GM23248 (cell line): ENCODE measurements at regions not wholly inside any gene's neighbourhood (a gene's known extent, or its start where the extent isn't known, plus 50 kb on each side); places are given as distances from the start of the nearest gene placed in this dataset.

ENCODE experiments used
- DNase-seq: peaks from one replicate; pipeline ENCODE4 v3.0.0-alpha.2; 2015
- H2AFZ ChIP-seq: fragments of 200-600 bp; sonication (generic); 2 replicates; pipeline ENCODE4 v1.6.1; 2016; ENCODE audit warnings: antibody characterized with exemption
- H3F3A ChIP-seq: fragments of 200-600 bp; sonication (generic); 2 replicates; pipeline ENCODE4 v1.6.1; 2016; ENCODE audit warnings: mild to moderate bottlenecking, antibody characterized with exemption, mixed run types; ENCODE audit not compliant: insufficient read depth
- H3K27ac ChIP-seq: fragments of 200-600 bp; sonication (generic); 2 replicates; pipeline ENCODE4 v1.5.1; 2016; ENCODE audit warnings: mild to moderate bottlenecking
- H3K27me3 ChIP-seq: fragments of 200-600 bp; sonication (generic); replicated peaks from 2 replicates; pipeline ENCODE4 v1.6.1; 2016; ENCODE audit warnings: mild to moderate bottlenecking; ENCODE audit not compliant: insufficient read depth
- H3K36me3 ChIP-seq: fragments of 200-600 bp; sonication (generic); 2 replicates; pipeline ENCODE4 v1.6.1; 2016; ENCODE audit warnings: low read depth, mild to moderate bottlenecking
- H3K4me1 ChIP-seq: fragments of 200-600 bp; sonication (generic); 2 replicates; pipeline ENCODE4 v1.6.1; 2016; ENCODE audit warnings: mild to moderate bottlenecking; ENCODE audit not compliant: insufficient read depth
- H3K4me2 ChIP-seq: fragments of 200-600 bp; sonication (generic); one replicate; pipeline ENCODE4 v1.6.1; 2016; ENCODE audit warnings: mild to moderate bottlenecking; ENCODE audit not compliant: unreplicated experiment
- H3K4me3 ChIP-seq: fragments of 200-600 bp; sonication (generic); 2 replicates; pipeline ENCODE4 v1.5.1; 2016; ENCODE audit warnings: mild to moderate bottlenecking
- H3K79me2 ChIP-seq: fragments of 200-600 bp; sonication (generic); 2 replicates; pipeline ENCODE4 v1.6.1; 2016; ENCODE audit warnings: mild to moderate bottlenecking; ENCODE audit not compliant: insufficient read depth
- H3K9ac ChIP-seq: fragments of 200-600 bp; sonication (generic); 2 replicates; pipeline ENCODE4 v1.6.1; 2016; ENCODE audit warnings: mild to moderate bottlenecking
- H3K9me2 ChIP-seq: fragments of 200-600 bp; sonication (generic); 2 replicates; pipeline ENCODE4 v1.6.1; 2016; ENCODE audit warnings: mixed run types, mild to moderate bottlenecking, moderate library complexity; ENCODE audit not compliant: insufficient read depth
- H3K9me3 ChIP-seq: fragments of 200-600 bp; sonication (generic); one replicate; pipeline ENCODE4 v1.6.1; 2017; ENCODE audit warnings: low read depth
- H4K20me1 ChIP-seq: fragments of 200-600 bp; sonication (generic); 2 replicates; pipeline ENCODE4 v1.6.0; 2016; ENCODE audit not compliant: insufficient read depth
- EZH2 ChIP-seq: fragments of 200-600 bp; sonication (generic); IDR thresholded peaks from 2 replicates; pipeline ENCODE4 v1.6.1; 2018; ENCODE audit warnings: antibody characterized with exemption, mild to moderate bottlenecking; ENCODE audit not compliant: insufficient read depth, poor library complexity, severe bottlenecking
- EZH2phosphoT487 ChIP-seq: fragments of 200-600 bp; sonication (generic); IDR thresholded peaks from 2 replicates; pipeline ENCODE4 v1.6.1; 2018; ENCODE audit warnings: antibody characterized with exemption, moderate library complexity, mild to moderate bottlenecking, low read depth; ENCODE audit not compliant: insufficient read depth
- WGBS, 2 experiments: methylation state at CpG; one replicate each; pipeline ENCODE4 v1.1.6; 2015 to 2017; ENCODE audit warnings: low lambda C conversion rate in 2 of 2, low coverage in 1 of 2; ENCODE audit errors: missing lambda C conversion rate in 2 of 2; 5-methylcytosine and 5-hydroxymethylcytosine counted together
- in situ Hi-C: fragments of 300-500 bp; cut with MboI; formaldehyde crosslinking; loops from 2 replicates; pipeline ENCODE4 v1.15.0; 2020

DNA sequence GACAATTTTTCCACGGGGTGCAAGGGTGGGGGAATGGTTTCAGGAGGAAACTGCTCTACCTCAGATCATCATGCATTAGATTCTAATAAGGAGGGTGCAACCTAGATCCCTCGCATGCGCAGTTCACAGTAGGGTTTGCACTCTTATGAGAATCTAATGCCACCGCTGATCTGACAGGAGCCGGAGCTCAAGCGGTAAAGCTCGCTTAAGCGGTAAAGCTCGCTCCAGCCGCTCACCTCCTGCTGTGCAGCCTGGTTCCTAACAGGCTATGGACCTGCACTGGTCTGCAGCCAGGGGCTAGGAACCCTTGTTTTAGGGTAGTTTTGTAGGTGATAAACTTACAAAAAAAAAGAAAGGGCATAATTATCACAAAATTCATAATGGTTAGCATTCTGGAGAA is 53.9 kb upstream of the RYR3 start:
- in situ Hi-C loops: no loop called here
- Histone ChIP-seq H3K36me3 (no peaks in the 10 kb centered on the region), H3K27me3 (peaks cover 19% of the 10 kb centered on the region), H3K4me3 (no peak overlapping the region), H4K20me1 (no peaks in the 10 kb centered on the region), H3K4me1 (no peaks in the 10 kb centered on the region), H3F3A (no peaks in the 10 kb centered on the region), H3K79me2 (no peaks in the 10 kb centered on the region), H3K9ac (no peak overlapping the region), H3K9me2 (no peaks in the 10 kb centered on the region), H2AFZ (no peak overlapping the region), H3K27ac (no peak overlapping the region), H3K4me2 (no peak overlapping the region), H3K9me3 (no peaks in the 10 kb centered on the region)
- no peak for DNase-seq
- TF ChIP-seq EZH2 (no peak), EZH2phosphoT487 (no peak)
- 79 to 83% methylated on average over 10 of the region's 10 CpGs for WGBS, 2 experiments

DNA sequence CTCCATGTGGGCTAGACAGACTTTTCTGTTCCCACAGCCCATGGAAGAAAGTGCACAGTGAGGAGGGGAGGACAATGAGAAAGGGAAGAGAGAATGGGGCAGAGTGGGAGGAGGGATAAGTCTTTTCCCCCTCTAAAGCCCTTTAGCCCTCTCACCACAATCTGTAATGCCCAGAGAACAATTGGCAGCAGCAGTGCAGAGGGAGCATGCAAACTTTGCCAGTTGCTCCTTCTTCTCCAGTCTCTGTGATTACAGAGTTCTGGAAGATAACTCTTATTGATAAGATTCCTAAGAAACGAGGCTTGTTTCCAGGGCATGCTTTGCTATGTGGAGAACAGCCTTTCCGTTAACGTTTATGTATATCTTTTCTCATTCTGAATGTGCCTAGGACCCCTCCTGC is 50.0 kb upstream of the FMN1 start:
- H2AFZ ChIP-seq: no peak overlapping the region
- no peak for TF ChIP-seq EZH2
- H3K4me1 ChIP-seq: peaks cover 20% of the 10 kb centered on the region
- H3K9me2 ChIP-seq: no peaks in the 10 kb centered on the region
- H3K4me3 ChIP-seq: no peak overlapping the region
- H4K20me1 ChIP-seq: no peaks in the 10 kb centered on the region
- H3K79me2 ChIP-seq: no peaks in the 10 kb centered on the region
- in situ Hi-C loops: loop anchor here (25.0 kb wide), 1 partner anchor 718 kb away; the partner anchor contains the start of gene CHRM5
- H3K27ac ChIP-seq: no peak overlapping the region
- DNase-seq: no peak
- H3K9me3 ChIP-seq: no peaks in the 10 kb centered on the region
- no peaks in the 10 kb centered on the region; the same call in 1 of the 2 replicates for H3K27me3 ChIP-seq
- H3F3A ChIP-seq: no peaks in the 10 kb centered on the region
- H3K4me2 ChIP-seq: no peak overlapping the region
- no peaks in the 10 kb centered on the region for H3K36me3 ChIP-seq
- 58 to 62% methylated on average over 3 of the region's 3 CpGs for WGBS, 2 experiments
- no peak overlapping the region for H3K9ac ChIP-seq
